ENCODE measurements at regions not wholly inside any gene's neighbourhood (a gene's known extent, or its start where the extent isn't known, plus 50 kb on each side); places are given as distances from the start of the nearest gene placed in this dataset.

DNA sequence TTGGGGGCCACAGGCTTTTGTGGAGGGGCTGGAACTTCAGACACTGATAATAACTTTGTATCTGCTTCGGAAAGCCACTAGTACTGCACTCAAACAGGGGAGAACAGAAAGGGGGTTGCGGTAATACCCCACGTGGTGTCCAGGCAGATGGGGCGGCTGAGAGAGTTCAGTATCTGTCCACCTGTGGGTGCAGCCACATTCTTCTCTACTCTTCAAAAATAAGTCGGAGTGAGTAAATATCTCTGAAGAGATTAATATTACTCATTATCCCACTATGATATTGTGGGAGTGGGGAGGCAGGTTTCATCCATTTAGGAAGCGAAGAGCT is 102.1 kb upstream of the SSBP2 start (continued):
- TF ChIP-seq SP140L (CRISPR knock-in tag; IDR thresholded peaks at IDR 0.05; ENCODE audit: borderline replicate concordance) = no peak
- no peak for TF ChIP-seq ARID3A (IDR thresholded peaks at IDR 0.05; ENCODE audit: low read depth, low read length)

DNA sequence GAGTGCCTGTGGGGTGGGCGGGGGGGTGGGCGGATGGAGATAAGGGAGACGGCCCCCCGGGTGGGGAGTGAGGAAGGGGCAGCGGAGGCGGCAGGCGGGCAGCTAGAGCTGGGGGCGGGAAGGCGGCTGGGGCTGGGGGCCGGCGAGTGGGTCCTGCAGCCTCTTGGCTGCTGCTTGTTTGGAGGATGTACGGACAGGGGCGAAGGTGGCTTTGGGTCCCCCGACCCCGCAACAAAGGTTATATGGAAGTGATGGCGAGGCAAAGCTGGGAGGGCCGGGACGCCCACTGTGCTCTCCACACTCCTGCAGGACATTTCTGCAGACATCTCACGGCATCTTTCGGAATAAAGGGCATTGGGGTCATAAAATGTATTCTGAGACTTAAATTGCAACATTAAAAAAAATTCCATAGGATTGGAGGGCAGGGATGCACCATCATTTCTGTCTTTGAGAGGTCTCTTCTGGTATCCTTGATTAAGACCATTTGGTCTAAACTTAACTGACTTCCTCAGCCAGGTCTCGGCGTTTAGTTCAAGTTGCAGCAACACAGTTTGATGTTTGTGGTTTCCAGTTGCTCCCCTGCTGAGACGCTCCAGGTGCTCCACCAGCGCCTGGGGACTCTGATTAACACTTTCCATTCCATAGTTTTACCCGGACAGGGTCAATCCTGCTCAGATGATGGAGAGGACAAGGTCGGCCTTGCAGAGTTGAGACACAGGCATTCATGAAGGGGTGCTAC is 101.6 kb upstream of the SSBP2 start:
- Histone ChIP-seq H3K4me2 (ENCODE audit: low read depth, low read length) (no peak overlapping the region), H3K79me2 (ENCODE audit: insufficient read depth, low read length) (no peaks in the 10 kb centered on the region), H3K27me3 (ENCODE audit: control insufficient read depth in 1 of 2, insufficient read depth in 2 of 2, low read length in 2 of 2) (peaks cover 3 to 19% of the 10 kb centered on the region in 2 experiments; a peak in 4 of 5 replicates), H3K36me3 (replicated peaks in 1 of 2; ENCODE audit: control insufficient read depth in 1 of 2, insufficient read depth in 2 of 2, low read length in 2 of 2) (no peaks in the 10 kb centered on the region), H2AFZ (ENCODE audit: low read length) (no peak overlapping the region), H3K9me3 (ENCODE audit: low read length) (no peaks in the 10 kb centered on the region), H3K4me1 (ENCODE audit: insufficient read depth, low read length) (0 out of 2 replicates have a peak, but pooled peaks cover 8% of the 10 kb centered on the region), H3K9ac (ENCODE audit: insufficient read depth, low read depth, low read length) (no peak overlapping the region), H3K27ac (ENCODE audit: extremely low read length, insufficient read depth, low read length) (no peak overlapping the region), H4K20me1 (ENCODE audit: insufficient read depth, low read length) (no peaks in the 10 kb centered on the region), H3K4me3 (replicated peaks in 1 of 3; ENCODE audit: insufficient read depth in 1 of 3, low read depth in 2 of 3, low read length in 3 of 3) (no peak overlapping the region)
- WGBS (ENCODE audit: low lambda C conversion rate) = 71% methylated on average over 24 of the region's 26 CpGs
- intact Hi-C loops (cut with micrococcal nuclease; ENCODE audit: unreplicated experiment) = loop anchor here (5.0 kb wide), 1 partner anchor 315 kb away; no protein-coding TSS in a partner anchor
- DNase-seq (ENCODE audit: low spot score) (no peak), ATAC-seq (no peak), FAIRE-seq (no peak)
- ChIA-PET CTCF (ENCODE audit: low intra/inter-chr PET ratio, low total read pairs) (no interaction called here), POLR2A (interaction anchor here (1.6 kb wide), 1 partner anchor 101 kb away, joined by 12 read pairs; the partner anchor contains the start of gene SSBP2)
- in situ Hi-C loops (cut with HindIII; ENCODE audit: extremely low pct_ligation_motif_present, low pct_unique_long_range_greater_than_20kb) = no loop called here
- no TSS peak for BruUV-seq (replicated peaks)
- no peak for TF ChIP-seq RELA (CRISPR knock-in tag; IDR thresholded peaks at IDR 0.05)
- no peak for TF ChIP-seq MAX (IDR thresholded peaks at IDR 0.05)
- TF ChIP-seq, protein P1, sequence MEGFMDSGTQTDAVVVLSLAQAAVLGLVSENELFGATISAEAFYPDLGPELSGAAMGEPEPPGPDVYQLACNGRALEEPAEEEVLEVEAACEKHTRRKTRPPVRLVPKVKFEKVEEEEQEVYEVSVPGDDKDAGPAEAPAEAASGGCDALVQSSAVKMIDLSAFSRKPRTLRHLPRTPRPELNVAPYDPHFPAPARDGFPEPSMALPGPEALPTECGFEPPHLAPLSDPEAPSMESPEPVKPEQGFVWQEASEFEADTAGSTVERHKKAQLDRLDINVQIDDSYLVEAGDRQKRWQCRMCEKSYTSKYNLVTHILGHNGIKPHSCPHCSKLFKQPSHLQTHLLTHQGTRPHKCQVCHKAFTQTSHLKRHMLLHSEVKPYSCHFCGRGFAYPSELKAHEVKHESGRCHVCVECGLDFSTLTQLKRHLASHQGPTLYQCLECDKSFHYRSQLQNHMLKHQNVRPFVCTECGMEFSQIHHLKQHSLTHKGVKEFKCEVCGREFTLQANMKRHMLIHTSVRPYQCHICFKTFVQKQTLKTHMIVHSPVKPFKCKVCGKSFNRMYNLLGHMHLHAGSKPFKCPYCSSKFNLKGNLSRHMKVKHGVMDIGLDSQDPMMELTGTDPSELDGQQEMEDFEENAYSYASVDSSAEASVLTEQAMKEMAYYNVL (CRISPR knock-in tag; IDR thresholded peaks at IDR 0.05; ENCODE audit: borderline replicate concordance) = no peak
- no peak for TF ChIP-seq SP5 (CRISPR knock-in tag; IDR thresholded peaks at IDR 0.05; ENCODE audit: borderline replicate concordance, low read depth)
- TF ChIP-seq NFIB (CRISPR knock-in tag; IDR thresholded peaks at IDR 0.05; ENCODE audit: borderline replicate concordance) = no peak
- no peak for TF ChIP-seq ZNF616 (CRISPR knock-in tag; IDR thresholded peaks at IDR 0.05; ENCODE audit: low read depth)
- no peak for TF ChIP-seq PHF21A (CRISPR knock-in tag; IDR thresholded peaks at IDR 0.05)
- no peak for TF ChIP-seq ZNF775 (CRISPR knock-in tag; IDR thresholded peaks at IDR 0.05; ENCODE audit: borderline replicate concordance)
- TF ChIP-seq, protein P2, sequence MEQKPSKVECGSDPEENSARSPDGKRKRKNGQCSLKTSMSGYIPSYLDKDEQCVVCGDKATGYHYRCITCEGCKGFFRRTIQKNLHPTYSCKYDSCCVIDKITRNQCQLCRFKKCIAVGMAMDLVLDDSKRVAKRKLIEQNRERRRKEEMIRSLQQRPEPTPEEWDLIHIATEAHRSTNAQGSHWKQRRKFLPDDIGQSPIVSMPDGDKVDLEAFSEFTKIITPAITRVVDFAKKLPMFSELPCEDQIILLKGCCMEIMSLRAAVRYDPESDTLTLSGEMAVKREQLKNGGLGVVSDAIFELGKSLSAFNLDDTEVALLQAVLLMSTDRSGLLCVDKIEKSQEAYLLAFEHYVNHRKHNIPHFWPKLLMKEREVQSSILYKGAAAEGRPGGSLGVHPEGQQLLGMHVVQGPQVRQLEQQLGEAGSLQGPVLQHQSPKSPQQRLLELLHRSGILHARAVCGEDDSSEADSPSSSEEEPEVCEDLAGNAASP (CRISPR knock-in tag; IDR thresholded peaks at IDR 0.05; ENCODE audit: borderline replicate concordance) = no peak

All from HepG2 (cell line).